ENCODE measurements at regions not wholly inside any gene's neighbourhood (a gene's known extent, or its start where the extent isn't known, plus 50 kb on each side); places are given as distances from the start of the nearest gene placed in this dataset.

GRCh38 chr20:12512755-12513154 is 496.0 kb upstream of the SPTLC3 start:
- DNase-seq (ENCODE audit: low read depth in 1 of 2, low spot score in 2 of 2) (peak in 1 of 2 experiments; percentile 1), FAIRE-seq (no peak)
- no peak overlapping the region for H3K4me2 ChIP-seq (ENCODE audit: insufficient read depth in 1 of 2, low read depth in 2 of 2, low read length in 2 of 2)
- H3K4me3 ChIP-seq (ENCODE audit: extremely low read depth in 1 of 4, insufficient read depth in 2 of 4, low read depth in 3 of 4, low read length in 4 of 4) = no peak overlapping the region
- ChIA-PET POLR2A (ENCODE audit: partially characterized antibody) (no interaction called here), CTCF (ENCODE audit: partially characterized antibody) (no interaction called here)
- H2BK120ac ChIP-seq (replicated peaks; ENCODE audit: low read depth, low read length) = no peak overlapping the region
- no peak overlapping the region for H3K27ac ChIP-seq (ENCODE audit: low read depth, low read length)
- no peak overlapping the region for H2BK15ac ChIP-seq (ENCODE audit: low read length)
- no peak overlapping the region for H3K9ac ChIP-seq (replicated peaks in 1 of 4; ENCODE audit: extremely low read depth in 1 of 4, low read depth in 3 of 4, low read length in 3 of 4)
- no peak overlapping the region for H4K91ac ChIP-seq (replicated peaks; ENCODE audit: insufficient read length, low read length)
- H3K27me3 ChIP-seq (replicated peaks in 1 of 4; ENCODE audit: control insufficient read depth in 3 of 4, extremely low read depth in 1 of 4, insufficient read depth in 3 of 4, low read length in 3 of 4) = no peaks in the 10 kb centered on the region; a peak in 1 of 7 replicates
- WGBS, 2 experiments (ENCODE audit: extremely low coverage in 1 of 2, insufficient coverage in 1 of 2, insufficient read length in 1 of 2, insufficient replicate concordance in 2 of 2, low coverage in 1 of 2, low lambda C conversion rate in 2 of 2, missing lambda C conversion rate in 1 of 2) = 67% methylated on average over 1 of the region's 1 CpG; no CpG with 5 or more reads in 1 of the 2 experiments
- no peak overlapping the region for H2AFZ ChIP-seq (ENCODE audit: low read length)
- no peak overlapping the region for H2BK5ac ChIP-seq (ENCODE audit: low read depth, low read length)
- no peak overlapping the region for H3K18ac ChIP-seq (ENCODE audit: extremely low read depth, low read length)
- H3K79me1 ChIP-seq (ENCODE audit: low read depth, low read length) = no peaks in the 10 kb centered on the region
- H2BK20ac ChIP-seq (ENCODE audit: low read length) = no peak overlapping the region
- H4K20me1 ChIP-seq (replicated peaks in 1 of 2; ENCODE audit: control insufficient read depth in 1 of 2, insufficient read depth in 2 of 2, low read length in 2 of 2) = no peaks in the 10 kb centered on the region
- H3K23ac ChIP-seq (ENCODE audit: insufficient read length) = no peak overlapping the region
- H3K56ac ChIP-seq (replicated peaks; ENCODE audit: insufficient read length, low read depth, low read length) = no peak overlapping the region
- H3K23me2 ChIP-seq (ENCODE audit: low read depth, low read length) = no peaks in the 10 kb centered on the region
- no peaks in the 10 kb centered on the region for H3K9me3 ChIP-seq (ENCODE audit: insufficient read depth in 2 of 2, low read depth in 1 of 2, low read length in 1 of 2)
- H2AK5ac ChIP-seq (ENCODE audit: low read depth, low read length) = no peak overlapping the region
- no peak overlapping the region for H3K4ac ChIP-seq (replicated peaks; ENCODE audit: insufficient read length, low read depth, low read length)
- no peak overlapping the region for H2BK12ac ChIP-seq (ENCODE audit: low read depth, low read length)
- TF ChIP-seq BRCA1 (IDR thresholded peaks at IDR 0.05; ENCODE audit: low read depth, low read length) (no peak), USF2 (IDR thresholded peaks at IDR 0.05; ENCODE audit: low read length) (no peak), CHD2 (IDR thresholded peaks at IDR 0.05; ENCODE audit: low read length) (no peak)
- no peak overlapping the region for H3K14ac ChIP-seq (ENCODE audit: insufficient read length)
- no peak overlapping the region for H4K5ac ChIP-seq (ENCODE audit: insufficient read length, low read depth, low read length)
- no peaks in the 10 kb centered on the region for H3K79me2 ChIP-seq (ENCODE audit: control insufficient read depth in 1 of 2, insufficient read depth in 2 of 2, low read length in 2 of 2)
- H3K4me1 ChIP-seq (replicated peaks in 1 of 4; ENCODE audit: control insufficient read depth in 3 of 4, insufficient read depth in 4 of 4, low read length in 3 of 4) = peaks cover 0 to 2% (median 1%) of the 10 kb centered on the region in 4 experiments; a peak in 3 of 7 replicates
- H3K36me3 ChIP-seq (ENCODE audit: control insufficient read depth in 2 of 4, insufficient read depth in 4 of 4, low read length in 3 of 4) = no peaks in the 10 kb centered on the region
- no peak overlapping the region for H4K8ac ChIP-seq (ENCODE audit: extremely low read depth, insufficient read depth, low read length)

All from H1 (cell line).